ENCODE measurements at regions not wholly inside any gene's neighbourhood (a gene's known extent, or its start where the extent isn't known, plus 50 kb on each side); places are given as distances from the start of the nearest gene placed in this dataset.

DNA sequence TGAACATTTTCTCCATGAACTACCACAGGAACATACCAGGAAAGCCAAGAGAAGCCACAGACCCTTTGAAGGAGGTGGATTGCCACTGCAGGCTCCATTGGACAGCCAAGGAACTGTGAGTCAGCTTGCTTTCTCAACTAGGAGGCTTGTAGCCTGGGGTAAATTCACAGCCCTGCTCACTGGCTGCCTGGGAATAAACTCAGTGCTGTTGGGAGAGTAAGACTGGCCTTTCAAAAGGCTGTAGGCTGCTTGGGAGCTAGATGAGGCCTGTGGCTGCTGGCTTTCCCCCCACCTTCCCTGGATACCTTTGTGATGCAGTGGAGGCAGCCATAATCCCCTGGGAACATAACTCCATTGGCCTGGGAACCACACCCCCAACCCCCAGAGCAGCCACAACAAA lies 223.5 kb upstream of the RBMS3 start:
- peak; percentile 32 for DNase-seq (ENCODE audit: low spot score)

DNA sequence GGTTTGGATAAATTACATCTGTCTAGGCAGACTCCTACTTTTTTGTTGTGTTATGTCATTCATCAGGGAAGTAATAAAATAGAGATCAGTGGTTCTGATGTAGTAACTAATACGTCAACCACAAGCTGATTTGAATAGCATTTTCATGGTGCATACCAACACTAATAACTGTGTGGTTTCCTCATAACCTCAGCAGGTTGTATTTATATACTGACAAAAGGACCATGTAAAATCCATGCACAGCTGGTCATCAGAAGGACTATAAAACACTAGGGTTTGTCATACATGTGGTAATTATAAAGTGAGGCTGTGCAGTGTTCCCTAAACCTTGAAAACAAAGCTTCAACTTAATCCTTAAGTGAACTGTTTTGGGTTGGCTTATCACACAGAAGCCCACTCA lies 216.8 kb upstream of the RBMS3 start:
- no peak for DNase-seq (ENCODE audit: low spot score)

DNA sequence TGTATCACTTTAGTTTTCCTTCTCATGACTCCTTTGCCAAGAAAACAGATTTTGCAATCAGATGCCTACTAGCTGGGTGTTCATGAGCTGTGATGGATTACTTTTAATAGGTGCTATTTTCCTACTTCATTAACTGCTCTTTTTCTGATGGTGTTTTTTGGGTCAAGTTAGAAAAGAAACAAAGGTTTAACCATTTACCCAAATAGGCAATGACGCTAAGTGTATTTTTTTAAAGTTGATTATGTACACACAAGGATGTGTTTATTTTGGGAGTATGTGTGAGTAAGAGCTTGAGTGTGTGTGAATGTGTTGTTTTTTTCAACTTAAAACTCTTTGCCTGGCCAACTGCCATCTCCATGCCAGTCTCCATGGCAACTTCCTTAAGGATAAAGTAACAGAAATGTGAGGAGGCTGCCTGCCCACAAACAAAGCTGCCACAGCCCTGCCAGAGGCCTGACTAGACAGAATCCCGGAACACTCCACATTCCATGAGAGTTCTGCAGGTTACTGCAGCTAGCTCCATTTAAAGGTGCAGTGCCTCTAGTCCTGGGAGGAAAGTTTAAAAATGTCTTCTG lies 215.6 kb upstream of the RBMS3 start:
- DNase-seq (ENCODE audit: low spot score): peak; percentile 86

DNA sequence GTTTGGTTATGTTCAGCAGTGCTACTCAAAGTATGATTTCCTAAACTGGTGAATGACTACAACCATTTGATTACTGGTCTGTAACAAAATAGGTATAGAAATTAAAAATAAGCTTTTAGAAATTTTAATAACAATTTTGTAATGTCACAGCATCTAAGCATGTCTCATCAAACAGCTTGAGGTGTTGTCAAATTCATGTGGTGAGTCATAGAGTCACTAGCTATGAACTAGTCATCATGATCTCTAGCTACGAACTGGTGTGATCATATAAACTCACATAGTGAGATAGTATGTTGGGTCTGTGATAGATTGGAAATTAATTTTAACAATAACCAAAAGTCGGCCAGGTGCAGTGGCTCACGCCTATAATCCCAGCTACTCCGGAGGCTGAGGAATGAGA lies 213.9 kb upstream of the RBMS3 start:
- DNase-seq (ENCODE audit: low spot score): peak; percentile 4

DNA sequence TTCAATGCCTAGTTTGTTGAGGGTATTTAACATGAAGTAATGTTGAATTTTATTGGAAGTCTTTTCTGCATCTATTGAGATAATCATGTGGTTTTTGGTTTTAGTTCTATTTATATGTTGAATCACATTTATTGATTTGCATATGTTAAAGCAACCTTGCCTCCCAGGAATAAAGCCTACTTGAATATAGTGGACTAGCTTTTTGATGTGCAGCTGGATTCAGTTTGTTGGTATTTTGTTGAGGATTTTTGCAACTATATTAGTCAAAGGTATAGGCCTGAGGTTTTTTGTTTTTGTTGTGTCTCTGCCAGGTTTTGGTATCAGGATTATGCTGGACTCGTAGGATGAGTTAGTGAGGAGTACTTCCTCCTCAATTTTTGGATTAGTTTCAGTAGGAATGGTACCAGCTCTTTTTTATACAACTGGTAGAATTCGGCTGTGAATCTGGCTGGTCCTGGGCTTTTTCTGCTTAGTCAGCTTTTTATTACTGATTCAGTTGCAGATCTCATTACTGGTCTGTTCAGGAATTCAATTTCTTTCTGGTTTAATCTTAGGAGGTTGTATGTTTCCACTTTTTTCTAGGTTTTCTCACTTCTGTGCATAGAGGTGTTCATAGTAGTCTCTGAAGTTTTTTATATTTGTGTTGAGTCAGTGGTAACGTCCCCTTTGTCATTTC lies 209.8 kb upstream of the RBMS3 start:
- no peak for DNase-seq (ENCODE audit: low spot score)

DNA sequence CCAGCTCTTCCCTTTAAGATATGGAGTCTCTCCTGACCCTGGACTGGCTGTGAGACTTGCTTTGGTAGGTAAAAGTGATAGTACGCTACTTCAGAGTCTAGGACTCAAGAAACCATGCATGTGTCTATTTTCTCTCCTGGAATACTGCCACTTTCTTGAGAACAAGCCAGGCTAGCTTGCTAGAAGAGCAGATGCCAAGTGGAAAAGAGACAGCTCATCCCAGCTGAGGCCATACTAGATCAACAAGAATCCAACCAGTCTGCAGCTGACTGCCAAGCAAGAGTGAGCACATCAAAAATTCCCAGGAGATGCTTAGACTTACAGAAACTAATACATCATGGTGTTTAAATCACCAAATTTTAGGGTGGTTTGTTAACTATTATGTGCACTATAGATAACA lies 208.3 kb upstream of the RBMS3 start:
- no peak for DNase-seq (ENCODE audit: low spot score)

DNA sequence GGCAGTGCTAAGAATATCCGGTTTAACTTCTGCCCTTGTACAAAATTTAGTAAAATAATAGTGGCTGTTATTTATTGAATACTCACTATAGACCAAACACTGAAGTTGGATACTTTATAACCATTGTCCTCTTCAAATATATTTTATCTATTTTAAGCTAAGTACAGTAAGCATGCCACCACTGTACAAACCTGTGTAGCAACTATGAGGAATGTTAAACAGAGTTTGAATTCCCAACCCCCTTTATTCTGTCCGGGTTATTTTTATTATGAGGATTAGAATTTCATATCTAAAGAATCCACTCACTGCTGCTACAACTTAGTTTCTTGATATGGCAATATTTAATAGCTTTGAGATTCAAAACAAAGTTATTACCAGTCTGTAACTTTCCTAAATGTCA lies 203.5 kb upstream of the RBMS3 start:
- no peak for DNase-seq (ENCODE audit: low spot score)

DNA sequence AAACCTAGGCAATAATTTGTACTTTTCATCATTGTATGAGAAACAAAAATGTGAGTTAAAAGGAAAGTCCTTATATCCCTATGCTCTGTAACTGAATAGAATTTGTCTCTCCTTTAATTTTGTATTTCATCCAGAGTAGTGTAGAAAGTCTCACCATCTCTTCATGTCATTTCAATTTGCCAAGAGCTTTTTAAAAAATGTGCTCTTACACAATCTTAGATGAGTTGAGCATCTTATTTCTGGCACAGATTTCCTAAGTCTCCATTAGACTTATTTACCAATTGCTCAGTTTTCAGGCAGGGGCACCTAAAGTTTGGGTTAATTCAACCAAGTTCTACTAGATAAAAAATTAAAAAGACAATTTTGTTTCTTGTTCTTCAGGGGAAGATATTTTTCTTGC lies 201.5 kb upstream of the RBMS3 start:
- DNase-seq (ENCODE audit: low spot score): no peak

DNA sequence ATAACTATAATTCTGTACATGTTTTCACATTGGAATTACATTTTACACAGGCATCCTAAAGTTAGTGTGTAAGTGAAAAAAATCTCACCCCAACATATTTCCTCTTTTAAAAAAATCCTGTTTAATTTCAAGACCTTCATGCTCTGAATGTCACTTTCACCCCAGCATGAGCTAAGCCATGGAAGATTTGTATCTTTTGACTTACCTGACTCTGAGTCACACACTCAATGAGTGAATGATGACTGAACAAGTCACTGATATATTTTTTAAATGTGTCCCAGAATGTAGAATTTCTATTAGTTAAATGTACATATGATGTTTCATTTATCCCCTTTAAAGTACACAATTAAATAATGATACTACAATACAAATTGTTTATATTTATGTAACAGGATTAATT lies 199.9 kb upstream of the RBMS3 start:
- DNase-seq (ENCODE audit: low spot score): no peak

DNA sequence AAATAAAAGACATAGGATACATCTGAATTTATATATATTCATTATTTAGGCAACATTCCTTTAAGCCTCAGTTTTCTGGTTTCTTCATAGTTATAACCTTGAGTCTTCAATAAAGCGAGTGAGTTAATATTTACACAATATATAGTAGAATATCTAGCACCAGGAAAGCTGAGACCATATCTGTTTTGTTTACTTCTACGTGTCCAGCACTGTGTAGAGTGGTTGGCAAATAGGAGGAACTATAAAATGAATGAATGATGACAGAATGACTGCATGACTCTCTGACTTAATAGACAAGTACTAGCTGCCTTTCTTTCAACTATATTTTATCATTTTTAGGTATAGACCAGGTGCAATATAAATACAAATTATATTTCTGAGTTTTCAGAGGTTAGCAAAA lies 197.8 kb upstream of the RBMS3 start:
- DNase-seq (ENCODE audit: low spot score): no peak

DNA sequence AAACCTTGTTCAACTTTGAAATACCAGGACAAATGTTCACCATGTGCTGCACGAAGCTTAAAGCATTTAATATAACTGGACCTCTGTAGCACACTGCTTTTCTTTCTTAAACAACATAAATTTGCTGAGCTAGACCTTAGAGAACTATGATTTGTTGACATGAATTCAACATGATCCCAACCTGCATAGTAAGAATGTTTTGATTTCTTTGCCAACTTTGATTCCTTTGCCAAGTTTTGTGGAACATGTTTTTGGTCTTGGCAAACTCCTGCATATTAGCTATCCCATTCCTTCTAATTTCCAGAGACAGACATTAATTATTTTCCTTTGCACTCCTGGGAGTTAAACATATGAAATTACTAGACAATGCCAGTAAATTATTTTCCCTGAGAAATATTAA lies 197.2 kb upstream of the RBMS3 start:
- DNase-seq (ENCODE audit: low spot score): no peak

DNA sequence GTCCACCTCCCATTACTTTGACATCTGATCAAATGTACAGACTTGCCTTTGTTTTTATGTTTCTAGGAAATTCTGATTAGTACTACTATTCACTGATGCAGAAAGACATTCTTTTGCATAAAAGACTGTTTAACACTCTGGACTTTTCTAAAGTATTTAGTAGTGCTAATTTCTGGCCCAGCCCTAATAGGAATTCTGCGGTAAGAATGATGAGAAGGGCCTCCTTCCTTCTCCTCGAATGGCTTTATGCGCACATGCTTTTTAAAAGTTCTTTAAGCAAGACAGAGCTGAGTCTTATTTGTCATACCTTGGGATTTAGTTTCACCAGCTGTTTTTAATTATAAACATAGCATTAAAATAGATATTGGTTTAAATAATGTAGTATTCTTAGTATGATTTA lies 192.3 kb upstream of the RBMS3 start:
- DNase-seq (ENCODE audit: low spot score): no peak

DNA sequence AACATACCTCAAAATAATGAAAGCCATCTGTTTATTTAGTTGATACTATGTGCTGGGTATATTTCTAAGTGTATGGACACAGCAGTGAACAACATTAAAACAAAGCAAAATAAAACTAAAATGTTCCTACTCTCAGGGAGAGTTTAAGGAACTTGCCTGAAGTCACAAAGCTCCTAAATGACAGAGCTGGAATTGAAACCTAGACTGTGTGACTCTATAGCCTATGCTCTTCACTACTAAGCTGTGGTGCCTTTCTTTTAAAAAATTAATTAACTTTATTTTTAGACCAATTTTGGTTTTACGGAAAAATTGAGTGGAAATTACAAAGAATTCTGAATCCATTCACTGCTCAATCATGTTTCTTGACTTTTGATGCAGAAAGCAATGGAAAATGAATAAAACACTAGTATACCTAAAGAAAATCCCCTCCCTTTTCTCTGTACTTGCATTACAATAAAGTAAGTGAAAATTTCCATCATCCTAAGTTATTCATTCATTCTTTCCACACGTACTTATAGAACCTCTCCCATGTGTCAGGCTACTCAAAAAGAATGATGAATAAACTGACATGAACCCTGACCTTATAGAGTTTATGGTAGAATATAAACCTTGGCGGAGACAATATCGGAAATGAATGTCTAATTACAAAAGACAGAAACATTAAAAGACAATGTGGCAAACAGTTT lies 189.8 kb upstream of the RBMS3 start:
- no peak for DNase-seq (ENCODE audit: low spot score)

DNA sequence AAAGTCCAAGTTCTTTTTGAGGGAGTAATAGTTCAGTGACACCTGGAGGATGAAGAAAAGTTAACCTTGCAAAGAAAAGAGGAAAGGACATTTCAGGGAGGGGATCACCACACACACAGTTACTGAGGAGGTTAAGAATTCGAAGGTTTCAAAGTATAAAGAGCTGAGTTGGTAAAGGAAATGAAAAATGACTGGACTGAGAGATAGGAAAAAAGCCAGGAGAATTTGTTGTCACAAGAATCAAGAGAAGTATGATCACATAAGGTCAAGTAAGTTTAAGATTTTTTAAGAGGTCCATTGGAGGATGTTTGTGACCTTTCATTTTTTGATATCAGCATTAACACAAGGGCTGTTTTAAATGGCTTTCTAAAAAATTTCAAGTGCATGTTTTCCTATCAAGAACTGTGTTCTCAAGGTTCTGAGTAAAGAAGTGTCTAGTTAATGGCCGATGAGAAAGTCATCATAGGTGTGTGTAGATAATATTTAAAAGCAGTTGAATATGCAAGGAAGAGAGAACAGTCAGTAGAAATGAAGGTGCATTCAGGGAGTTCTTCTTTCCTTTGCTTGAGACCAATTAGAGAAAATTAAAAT lies 189.2 kb upstream of the RBMS3 start:
- no peak for DNase-seq (ENCODE audit: low spot score)

DNA sequence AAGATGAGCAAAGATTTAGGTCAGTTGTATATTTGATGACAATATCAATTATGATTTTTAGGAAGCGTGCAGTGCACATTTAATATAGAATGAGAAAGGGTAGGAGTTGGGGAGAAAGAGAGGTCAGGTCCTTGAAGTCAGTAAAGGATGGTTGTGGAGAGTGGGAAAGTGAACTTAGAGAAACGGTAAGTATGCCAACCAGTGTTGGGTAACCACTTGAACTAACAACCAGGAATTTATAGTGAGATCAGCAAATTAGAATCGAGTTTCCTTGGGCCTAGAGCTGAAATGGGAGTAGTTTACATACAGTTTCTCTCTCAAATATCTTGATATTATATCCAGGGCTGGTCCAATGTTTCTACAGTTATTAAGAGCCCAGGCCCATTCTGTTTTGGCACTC lies 188.5 kb upstream of the RBMS3 start:
- DNase-seq (ENCODE audit: low spot score): no peak

DNA sequence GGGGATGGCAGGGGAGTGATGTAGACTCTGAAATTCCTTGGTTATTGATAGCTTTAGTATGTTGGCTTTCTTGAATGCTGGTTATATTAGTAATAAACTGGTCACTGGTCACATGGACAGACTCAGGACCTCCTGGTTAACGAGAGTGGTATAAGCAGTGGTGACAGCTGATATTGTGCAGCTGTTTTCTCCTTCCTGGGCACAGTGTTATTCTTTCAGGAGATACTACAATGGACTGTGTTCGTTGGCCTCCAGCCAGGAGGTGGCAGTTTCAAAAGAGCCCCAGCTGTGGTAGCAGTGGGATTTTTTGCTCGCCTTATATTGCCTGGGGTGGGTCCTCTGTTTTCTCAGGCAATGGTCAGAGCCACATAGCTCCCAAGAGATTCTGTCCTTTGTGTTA lies 181.6 kb upstream of the RBMS3 start:
- no peak for DNase-seq (ENCODE audit: low spot score)

DNA sequence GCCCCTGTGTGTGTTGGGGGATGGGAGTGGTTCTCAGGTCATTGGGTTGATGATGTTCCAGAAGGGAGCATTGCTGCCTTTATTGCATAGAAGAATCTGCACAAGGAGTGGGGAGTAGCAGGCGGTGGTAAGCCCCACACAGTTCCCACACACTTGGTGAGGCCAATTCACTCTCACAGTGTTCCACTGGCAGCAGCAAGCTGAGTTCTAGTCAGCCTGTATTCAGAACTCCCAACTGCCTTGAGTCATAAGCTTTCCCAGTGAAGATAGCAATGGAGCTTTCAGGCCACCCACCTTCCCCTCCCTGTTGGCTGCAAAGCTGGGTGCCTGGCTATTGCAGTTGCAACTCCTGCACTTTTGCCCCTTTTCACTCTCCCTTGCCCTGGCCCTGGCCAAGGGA lies 181.1 kb upstream of the RBMS3 start:
- no peak for DNase-seq (ENCODE audit: low spot score)

DNA sequence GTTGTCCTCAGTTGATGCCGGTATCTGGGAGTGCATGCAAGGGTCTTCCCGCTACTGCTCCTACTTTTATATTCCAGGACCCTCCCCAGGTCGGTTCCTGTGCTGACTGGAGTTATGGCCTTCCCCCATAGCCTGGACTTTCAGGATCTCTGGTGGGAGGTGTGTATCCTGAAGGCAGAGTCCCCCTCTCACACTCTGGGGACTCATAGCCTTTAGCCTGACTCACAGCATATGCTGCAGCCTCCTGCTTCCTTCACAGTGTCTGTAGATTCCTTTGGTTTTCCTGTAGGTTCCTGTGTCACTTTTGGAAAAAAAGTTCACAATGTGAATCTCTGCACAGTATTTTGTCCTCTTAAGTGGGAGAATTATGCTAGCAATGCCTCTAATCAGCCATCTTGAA lies 180.6 kb upstream of the RBMS3 start:
- DNase-seq (ENCODE audit: low spot score): no peak

DNA sequence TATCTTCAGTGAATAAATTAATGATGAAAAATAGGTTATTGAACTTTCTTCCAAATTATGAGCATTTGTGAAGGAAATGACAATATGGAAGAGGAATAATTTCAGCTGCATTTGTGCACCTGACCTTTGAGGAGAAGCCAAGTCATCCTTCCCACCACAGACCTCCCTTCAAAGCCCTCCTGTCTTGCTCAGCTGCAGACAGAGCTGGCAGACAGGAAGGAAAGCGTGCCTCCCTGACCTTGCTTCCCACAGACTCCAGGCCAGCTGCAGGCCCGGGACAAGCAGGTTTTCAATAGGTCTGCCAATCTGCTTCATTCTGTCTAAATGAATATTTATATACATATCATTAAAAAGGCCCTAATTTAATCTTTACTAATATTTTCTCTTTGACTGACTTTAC lies 152.9 kb upstream of the RBMS3 start:
- DNase-seq (ENCODE audit: low spot score): no peak

DNA sequence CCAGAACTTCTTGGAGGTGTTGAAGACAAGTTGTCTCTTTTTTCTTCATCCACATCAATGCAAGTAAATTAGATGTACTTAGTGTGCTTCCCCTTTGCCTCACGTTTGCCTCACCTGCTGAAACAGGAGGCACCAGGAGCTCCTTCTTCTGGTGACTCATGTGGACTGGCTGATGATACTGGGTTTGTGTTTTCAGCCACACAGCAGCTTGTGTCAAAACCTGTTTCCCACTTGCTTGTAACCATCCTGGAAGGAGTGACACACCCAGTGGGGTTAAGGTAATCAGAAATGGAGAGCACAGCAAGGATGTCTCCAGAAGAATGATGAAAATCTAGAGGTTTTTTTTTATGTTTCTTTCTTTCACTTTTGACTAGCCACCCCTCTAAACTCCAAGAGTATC lies 143.3 kb upstream of the RBMS3 start:
- no peak for DNase-seq (ENCODE audit: low spot score)

DNA sequence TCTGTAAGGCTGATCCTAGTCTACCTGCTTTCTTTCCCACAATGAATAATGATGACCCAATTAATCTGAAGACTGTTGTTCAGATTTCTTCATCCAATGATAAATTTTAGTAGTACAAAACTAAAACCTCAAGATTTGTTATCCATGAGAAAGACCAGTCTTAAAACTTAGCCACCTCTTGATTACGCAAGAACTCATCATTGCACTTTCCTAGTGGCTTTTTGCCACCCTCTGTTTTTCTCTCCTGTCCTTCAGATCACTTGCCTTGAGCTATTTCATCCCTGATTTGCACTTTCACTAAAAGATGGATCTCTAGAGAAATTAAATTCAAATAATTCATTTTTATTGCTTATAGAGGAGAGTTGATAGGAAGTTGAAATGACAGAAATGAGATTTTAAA lies 142.7 kb upstream of the RBMS3 start:
- DNase-seq (ENCODE audit: low spot score): no peak

DNA sequence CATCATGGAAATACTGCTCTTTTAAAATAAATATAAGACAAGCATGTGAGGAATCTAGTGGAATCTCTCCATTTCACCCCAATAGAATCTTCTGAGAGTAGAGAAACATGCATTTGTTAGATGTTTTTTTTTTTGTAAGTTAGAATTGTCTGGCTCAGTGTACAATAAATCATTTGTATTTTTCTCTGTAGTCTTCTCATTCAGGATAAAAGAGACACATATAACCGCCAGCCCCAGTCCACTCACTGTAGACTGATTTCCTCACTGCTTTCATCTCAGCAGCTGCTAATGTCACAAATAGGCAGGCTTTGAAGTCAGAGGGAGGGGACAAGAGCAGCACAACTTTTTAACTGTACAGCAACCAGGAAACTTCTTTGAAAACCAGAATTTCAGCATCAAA lies 140.2 kb upstream of the RBMS3 start:
- DNase-seq (ENCODE audit: low spot score): peak; percentile 15

DNA sequence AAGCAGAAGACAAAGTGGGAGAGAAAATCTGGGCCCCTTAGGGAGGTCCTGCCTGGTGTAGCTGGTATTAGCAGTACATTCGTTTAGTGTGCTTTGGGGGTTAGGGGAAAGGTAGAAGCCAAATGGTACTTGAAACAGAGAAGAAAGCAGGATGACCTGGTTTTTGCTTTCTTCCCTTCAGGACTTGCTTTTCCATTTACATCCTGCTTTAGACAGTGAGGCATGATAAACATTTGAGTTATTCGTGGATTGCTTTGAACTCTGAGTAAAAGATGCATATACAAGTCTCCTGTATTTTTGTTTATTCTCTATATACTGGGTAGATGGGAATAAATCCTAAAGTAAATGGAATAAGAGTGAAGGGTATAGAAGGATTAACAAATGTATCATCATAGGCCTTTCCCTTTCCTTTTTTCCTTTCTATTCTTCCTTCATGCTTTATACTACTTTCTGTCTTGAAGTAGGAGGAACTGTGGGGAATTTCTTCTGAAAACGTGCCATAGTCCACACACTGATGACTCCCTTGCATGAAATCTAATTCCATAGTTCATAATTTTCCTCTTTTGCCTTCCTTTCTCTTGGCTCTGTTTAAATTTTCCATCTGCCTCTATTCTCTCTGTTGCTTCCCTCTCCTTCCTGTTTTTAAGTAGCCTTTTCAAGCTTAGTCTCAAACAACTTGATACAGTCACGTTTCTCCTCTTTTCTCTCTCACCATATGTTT lies 139.5 kb upstream of the RBMS3 start:
- no peak for DNase-seq (ENCODE audit: low spot score)
